SK-N-SH treated with all-trans-retinoic acid at 6 μM for 48 hours (cell line): ENCODE measurements at regions not wholly inside any gene's neighbourhood (a gene's known extent, or its start where the extent isn't known, plus 50 kb on each side); places are given as distances from the start of the nearest gene placed in this dataset.

Experiments used
- ATAC-seq: fragments of 200-7000 bp; cut with Tn5 transposase; 3 replicates; pipeline ENCODE4 v1.9.1; 2020; ENCODE audit warnings: mild to moderate bottlenecking, moderate library complexity
- BACH2 ChIP-seq: fragments of 250-450 bp; sonication (Bioruptor Pico); IDR thresholded peaks from 2 replicates; pipeline ENCODE4 v1.9.0; 2021; ENCODE audit warnings: mild to moderate bottlenecking, borderline replicate concordance
- CREB5 ChIP-seq: fragments of 250-450 bp; sonication (Bioruptor Pico); IDR thresholded peaks from 2 replicates; pipeline ENCODE4 v1.5.1; 2020; ENCODE audit warnings: low read depth, mild to moderate bottlenecking, moderate library complexity
- CSRNP3 ChIP-seq: fragments of 250-450 bp; sonication (Bioruptor Pico); IDR thresholded peaks from 2 replicates; pipeline ENCODE4 v1.5.1; 2021; ENCODE audit warnings: mild to moderate bottlenecking, moderate library complexity
- ESRRG ChIP-seq: fragments of 250-450 bp; sonication (Bioruptor Pico); IDR thresholded peaks from 2 replicates; pipeline ENCODE4 v1.6.1; 2021; ENCODE audit warnings: mild to moderate bottlenecking
- GLIS3 ChIP-seq: fragments of 250-450 bp; sonication (Bioruptor Pico); IDR thresholded peaks from 2 replicates; pipeline ENCODE4 v1.5.0; 2020; ENCODE audit warnings: mild to moderate bottlenecking, moderate library complexity
- ISL1 ChIP-seq: fragments of 250-450 bp; sonication (Bioruptor Pico); IDR thresholded peaks from 2 replicates; pipeline ENCODE4 v2.1.2; 2022; ENCODE audit warnings: mild to moderate bottlenecking, moderate library complexity
- OSR1 ChIP-seq: fragments of 250-450 bp; sonication (Bioruptor Pico); IDR thresholded peaks from 2 replicates; pipeline ENCODE4 v1.8.0; 2022; ENCODE audit warnings: moderate library complexity, mild to moderate bottlenecking, inconsistent platforms
- PATZ1 ChIP-seq: fragments of 250-450 bp; sonication (Bioruptor Pico); IDR thresholded peaks from 2 replicates; pipeline ENCODE4 v1.8.0; 2020; ENCODE audit warnings: mild to moderate bottlenecking, moderate library complexity, borderline replicate concordance
- RARB ChIP-seq: fragments of 250-450 bp; sonication (Bioruptor Pico); IDR thresholded peaks from 2 replicates; pipeline ENCODE4 v1.8.0; 2021; ENCODE audit warnings: mild to moderate bottlenecking, moderate library complexity
- SNAI2 ChIP-seq: fragments of 250-450 bp; sonication (Bioruptor Pico); IDR thresholded peaks from 2 replicates; pipeline ENCODE4 v1.5.0; 2020; ENCODE audit warnings: mild to moderate bottlenecking, moderate library complexity
- TCF4 ChIP-seq: fragments of 250-450 bp; sonication (Bioruptor Pico); IDR thresholded peaks from 2 replicates; pipeline ENCODE4 v1.8.0; 2021; ENCODE audit warnings: mild to moderate bottlenecking, moderate library complexity, borderline replicate concordance
- TOX ChIP-seq: fragments of 250-450 bp; sonication (Bioruptor Pico); IDR thresholded peaks from 2 replicates; pipeline ENCODE4 v1.8.0; 2021; ENCODE audit warnings: mild to moderate bottlenecking, moderate library complexity, borderline replicate concordance
- TSHZ2 ChIP-seq: fragments of 250-450 bp; sonication (Bioruptor Pico); IDR thresholded peaks from 2 replicates; pipeline ENCODE4 v1.5.0; 2020; ENCODE audit warnings: mild to moderate bottlenecking, moderate library complexity
- ZC3H10 ChIP-seq: fragments of 250-450 bp; sonication (Bioruptor Pico); IDR thresholded peaks from 2 replicates; pipeline ENCODE4 v1.5.1; 2021; ENCODE audit warnings: mild to moderate bottlenecking, moderate library complexity
- ZFP30 ChIP-seq: fragments of 450-650 bp; formaldehyde crosslinking; IDR thresholded peaks from 2 replicates; pipeline ENCODE4 v1.5.0; 2022; ENCODE audit warnings: mild to moderate bottlenecking, moderate library complexity
- ZNF565 ChIP-seq: fragments of 450-650 bp; formaldehyde crosslinking; conservative IDR thresholded peaks from 2 replicates; pipeline ENCODE4 v1.5.0; 2020; ENCODE audit warnings: low read depth, mild to moderate bottlenecking, moderate library complexity
- ZNF8 ChIP-seq: fragments of 450-650 bp; formaldehyde crosslinking; IDR thresholded peaks from 2 replicates; pipeline ENCODE4 v1.5.0; 2020; ENCODE audit warnings: mild to moderate bottlenecking, moderate library complexity

GRCh38 chr9:108072740-108073139 is 583.2 kb upstream of the KLF4 start:
- no peak for TF ChIP-seq ESRRG (CRISPR knock-in tag)
- no peak for TF ChIP-seq BACH2 (CRISPR knock-in tag)
- ATAC-seq: no peak

- TF ChIP-seq ZNF565 (CRISPR knock-in tag) (no peak), CREB5 (CRISPR knock-in tag) (no peak), PATZ1 (CRISPR knock-in tag) (no peak), TOX (CRISPR knock-in tag) (no peak), GLIS3 (no peak), ZC3H10 (CRISPR knock-in tag) (no peak), BACH2 (CRISPR knock-in tag) (no peak), ZNF8 (CRISPR knock-in tag) (no peak), ISL1 (no peak), SNAI2 (no peak), OSR1 (CRISPR knock-in tag) (no peak), TSHZ2 (no peak)
- ATAC-seq: no peak
Observed at GRCh38 chr9:108070861-108071260, 581.3 kb upstream of the KLF4 start.

GRCh38 chr9:108069991-108070390 is 580.4 kb upstream of the KLF4 start:
- no peak for ATAC-seq
- no peak for TF ChIP-seq RARB (CRISPR knock-in tag)
- TF ChIP-seq GLIS3: no peak
- no peak for TF ChIP-seq ZNF565 (CRISPR knock-in tag)
- TF ChIP-seq CSRNP3: no peak
- TF ChIP-seq ZC3H10 (CRISPR knock-in tag): no peak
- no peak for TF ChIP-seq ZFP30
- no peak for TF ChIP-seq TCF4
- no peak for TF ChIP-seq TOX (CRISPR knock-in tag)
- no peak for TF ChIP-seq PATZ1 (CRISPR knock-in tag)
- no peak for TF ChIP-seq BACH2 (CRISPR knock-in tag)
- TF ChIP-seq TSHZ2: no peak
